ENCODE measurements at regions not wholly inside any gene's neighbourhood (a gene's known extent, or its start where the extent isn't known, plus 50 kb on each side); places are given as distances from the start of the nearest gene placed in this dataset.

DNA sequence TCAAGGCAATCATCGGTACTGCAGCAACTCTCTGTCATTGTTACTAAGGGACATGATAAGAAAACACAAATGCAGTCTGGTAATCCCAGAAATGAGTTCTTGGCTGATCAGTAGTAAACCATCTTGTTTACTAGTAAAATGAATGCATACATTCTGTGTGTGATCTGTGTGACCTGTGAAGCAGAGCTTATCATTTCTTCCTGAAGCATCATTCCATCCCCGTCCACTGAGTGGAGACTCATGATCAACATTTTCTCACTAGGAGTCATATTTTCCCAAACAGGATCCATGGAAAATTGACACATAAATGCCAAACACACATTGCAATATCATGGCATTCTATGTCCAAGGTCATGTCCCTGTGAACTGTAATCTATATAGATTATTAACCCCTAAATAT lies 226.1 kb downstream of the ANKRD50 start:
- TF ChIP-seq, protein P1, sequence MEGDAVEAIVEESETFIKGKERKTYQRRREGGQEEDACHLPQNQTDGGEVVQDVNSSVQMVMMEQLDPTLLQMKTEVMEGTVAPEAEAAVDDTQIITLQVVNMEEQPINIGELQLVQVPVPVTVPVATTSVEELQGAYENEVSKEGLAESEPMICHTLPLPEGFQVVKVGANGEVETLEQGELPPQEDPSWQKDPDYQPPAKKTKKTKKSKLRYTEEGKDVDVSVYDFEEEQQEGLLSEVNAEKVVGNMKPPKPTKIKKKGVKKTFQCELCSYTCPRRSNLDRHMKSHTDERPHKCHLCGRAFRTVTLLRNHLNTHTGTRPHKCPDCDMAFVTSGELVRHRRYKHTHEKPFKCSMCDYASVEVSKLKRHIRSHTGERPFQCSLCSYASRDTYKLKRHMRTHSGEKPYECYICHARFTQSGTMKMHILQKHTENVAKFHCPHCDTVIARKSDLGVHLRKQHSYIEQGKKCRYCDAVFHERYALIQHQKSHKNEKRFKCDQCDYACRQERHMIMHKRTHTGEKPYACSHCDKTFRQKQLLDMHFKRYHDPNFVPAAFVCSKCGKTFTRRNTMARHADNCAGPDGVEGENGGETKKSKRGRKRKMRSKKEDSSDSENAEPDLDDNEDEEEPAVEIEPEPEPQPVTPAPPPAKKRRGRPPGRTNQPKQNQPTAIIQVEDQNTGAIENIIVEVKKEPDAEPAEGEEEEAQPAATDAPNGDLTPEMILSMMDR (IDR thresholded peaks at IDR 0.05): no peak
- TF ChIP-seq EZH2 (IDR thresholded peaks at IDR 0.05; ENCODE audit: borderline replicate concordance, insufficient read depth, low read depth, low read length, poor library complexity, severe bottlenecking): no peak

Measured in B cell (primary cell).